Central memory CD8-positive, alpha-beta T cell (primary cell): ENCODE measurements at regions not wholly inside any gene's neighbourhood (a gene's known extent, or its start where the extent isn't known, plus 50 kb on each side); places are given as distances from the start of the nearest gene placed in this dataset.

Source experiments
- ATAC-seq: fragments of 150-1000 bp; cut with Tn5 transposase; replicated peaks from 2 replicates; pipeline ENCODE4 v1.10.0; 2022; ENCODE audit warnings: mild to moderate bottlenecking, moderate FRiP score, moderate number of reproducible peaks; ENCODE audit not compliant: poor library complexity, severe bottlenecking; ENCODE audit errors: extremely low read depth
- DNase-seq, 2 donors: peaks; one replicate each; pipeline ENCODE4 v3.0.0; 2021; ENCODE audit warnings: low spot score in 2 of 2
- H3K27ac Mint-ChIP-seq: one replicate; pipeline ENCODE4 v1.8.0; 2022; ENCODE audit warnings: low read depth, mild to moderate bottlenecking, moderate library complexity, mixed read lengths
- H3K27me3 Mint-ChIP-seq: one replicate; pipeline ENCODE4 v1.8.0; 2022; ENCODE audit warnings: mixed read lengths
- H3K36me3 Mint-ChIP-seq: one replicate; pipeline ENCODE4 v1.8.0; 2022; ENCODE audit warnings: mild to moderate bottlenecking, moderate library complexity, mixed read lengths; ENCODE audit not compliant: insufficient read depth
- H3K4me1 Mint-ChIP-seq: one replicate; pipeline ENCODE4 v1.8.0; 2022; ENCODE audit warnings: mixed read lengths
- H3K4me3 Mint-ChIP-seq: one replicate; pipeline ENCODE4 v1.8.0; 2022; ENCODE audit warnings: mild to moderate bottlenecking, moderate library complexity, mixed read lengths
- H3K9me3 Mint-ChIP-seq: one replicate; pipeline ENCODE4 v1.8.0; 2022; ENCODE audit warnings: mixed read lengths

DNA sequence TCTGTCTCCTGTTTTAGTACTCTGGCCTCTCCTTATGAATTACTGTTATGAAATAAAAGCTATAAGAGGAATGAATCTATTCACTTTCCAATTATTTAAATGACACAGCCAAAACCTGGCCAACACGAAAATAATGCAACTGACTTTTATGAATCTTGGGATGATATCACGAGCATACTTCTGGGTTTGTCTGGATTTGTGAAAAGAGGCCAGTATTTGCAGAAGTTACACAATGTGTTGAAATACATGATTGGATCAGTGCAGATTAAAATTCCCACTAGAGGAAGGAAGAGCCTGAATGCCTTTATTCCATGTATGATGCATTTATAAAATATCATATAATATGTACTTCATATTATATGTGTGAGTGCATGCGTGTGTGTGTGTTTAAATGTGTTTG is 418.2 kb downstream of the GRB14 start:
- Mint-ChIP-seq H3K4me3 (no peak overlapping the region), H3K27me3 (no peaks in the 10 kb centered on the region)

DNA sequence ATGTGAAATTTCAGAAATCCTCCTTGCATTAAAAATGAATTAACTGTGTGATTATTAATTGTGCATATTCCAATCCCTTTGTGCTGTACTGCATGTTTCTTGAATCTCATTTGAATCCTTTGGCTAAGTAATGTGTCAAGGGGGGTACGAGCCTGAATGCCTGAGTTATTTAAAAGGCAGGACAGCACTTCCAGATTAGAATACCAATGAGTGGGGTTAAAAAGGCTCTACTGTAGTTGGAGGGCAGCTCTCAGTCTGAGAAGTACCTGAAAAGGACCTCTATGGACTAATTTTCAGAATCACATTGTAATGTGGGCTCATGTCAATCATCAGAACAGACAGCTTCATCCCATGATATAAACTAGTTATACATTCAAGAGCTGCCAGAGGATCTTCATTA is 423.0 kb downstream of the GRB14 start:
- no peaks in the 10 kb centered on the region for H3K4me1 Mint-ChIP-seq
- H3K36me3 Mint-ChIP-seq, result no peaks in the 10 kb centered on the region
- H3K27me3 Mint-ChIP-seq, result no peaks in the 10 kb centered on the region
- ATAC-seq, result no peak
- no peak overlapping the region for H3K27ac Mint-ChIP-seq
- no peak for DNase-seq
- H3K9me3 Mint-ChIP-seq, result peaks cover 19% of the 10 kb centered on the region
- no peak overlapping the region for H3K4me3 Mint-ChIP-seq

More for the DNA sequence above, 418.2 kb downstream of the GRB14 start:
- Mint-ChIP-seq H3K9me3 (peaks cover 4% of the 10 kb centered on the region), H3K36me3 (no peaks in the 10 kb centered on the region), H3K27ac (no peak overlapping the region), H3K4me1 (no peaks in the 10 kb centered on the region)
- ATAC-seq, result no peak
- DNase-seq, result no peak

DNA sequence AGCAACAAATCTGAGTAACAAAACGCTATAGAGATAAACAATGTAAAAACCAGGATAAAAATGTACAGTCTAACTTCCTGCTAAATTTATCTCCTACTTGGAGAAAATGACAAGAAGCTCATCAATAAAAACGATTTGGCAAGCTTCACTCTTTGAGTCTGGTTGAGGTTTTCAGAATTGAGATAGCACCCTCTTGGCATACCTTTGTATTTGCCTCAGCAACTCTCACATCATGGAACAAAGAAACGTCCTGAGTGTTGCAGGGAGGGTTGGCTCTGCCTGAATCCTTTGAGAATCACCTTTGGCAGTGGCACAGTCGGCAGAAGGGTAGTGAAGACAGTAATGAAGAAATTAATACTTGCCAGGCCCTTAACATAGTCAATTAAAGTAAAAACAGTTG is 430.6 kb downstream of the GRB14 start:
- DNase-seq (no peak), ATAC-seq (no peak)
- H3K9me3 Mint-ChIP-seq, result peaks cover 6% of the 10 kb centered on the region
- no peaks in the 10 kb centered on the region for H3K4me1 Mint-ChIP-seq
- no peaks in the 10 kb centered on the region for H3K36me3 Mint-ChIP-seq
- H3K27me3 Mint-ChIP-seq, result no peaks in the 10 kb centered on the region
- no peak overlapping the region for H3K4me3 Mint-ChIP-seq
- H3K27ac Mint-ChIP-seq, result no peak overlapping the region

DNA sequence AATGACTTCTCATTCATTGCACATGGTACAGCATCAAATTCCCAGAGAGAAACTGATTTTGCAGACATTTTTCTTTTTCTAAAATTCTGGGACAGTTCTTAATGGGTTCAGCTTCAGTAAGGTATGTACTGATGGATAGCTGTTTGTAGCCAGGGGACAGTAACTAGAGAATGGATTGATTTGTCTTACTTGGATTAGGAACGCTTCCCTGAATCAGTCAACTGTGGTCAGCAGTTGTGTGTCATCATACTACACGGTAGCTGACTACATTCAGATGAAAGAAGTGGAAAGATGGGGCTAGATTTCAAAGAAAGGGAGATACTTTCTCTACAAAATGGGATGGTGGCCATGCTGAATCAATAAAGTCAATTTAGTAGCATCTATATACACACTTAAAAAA is 431.4 kb downstream of the GRB14 start:
- Mint-ChIP-seq H3K36me3 (no peaks in the 10 kb centered on the region), H3K4me1 (no peaks in the 10 kb centered on the region), H3K9me3 (peaks cover 5% of the 10 kb centered on the region), H3K4me3 (no peak overlapping the region), H3K27ac (no peak overlapping the region), H3K27me3 (no peaks in the 10 kb centered on the region)
- ATAC-seq (no peak), DNase-seq (no peak)

DNA sequence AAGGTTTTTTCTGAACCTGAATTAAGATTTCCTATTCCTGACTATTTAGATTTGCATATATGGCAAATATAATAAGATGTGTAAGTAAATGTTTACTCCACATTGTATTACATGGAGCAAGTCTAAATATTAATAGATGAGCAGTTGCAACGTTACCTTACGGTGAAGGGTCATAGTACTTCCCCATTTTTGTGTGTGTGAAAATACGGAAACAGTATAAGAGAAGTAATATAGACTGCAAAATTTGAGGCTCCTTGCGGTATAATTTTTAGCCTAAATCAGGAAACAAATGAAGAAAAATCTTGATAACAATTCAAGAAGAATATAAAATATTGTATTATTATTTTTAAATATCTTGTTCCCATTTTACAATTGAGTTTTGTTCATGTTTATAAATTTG is 434.2 kb downstream of the GRB14 start:
- H3K36me3 Mint-ChIP-seq, result no peaks in the 10 kb centered on the region
- H3K27me3 Mint-ChIP-seq, result no peaks in the 10 kb centered on the region
- DNase-seq (no peak), ATAC-seq (no peak)
- H3K4me3 Mint-ChIP-seq, result no peak overlapping the region
- H3K9me3 Mint-ChIP-seq, result peaks cover 6% of the 10 kb centered on the region
- H3K4me1 Mint-ChIP-seq, result no peaks in the 10 kb centered on the region
- no peak overlapping the region for H3K27ac Mint-ChIP-seq

DNA sequence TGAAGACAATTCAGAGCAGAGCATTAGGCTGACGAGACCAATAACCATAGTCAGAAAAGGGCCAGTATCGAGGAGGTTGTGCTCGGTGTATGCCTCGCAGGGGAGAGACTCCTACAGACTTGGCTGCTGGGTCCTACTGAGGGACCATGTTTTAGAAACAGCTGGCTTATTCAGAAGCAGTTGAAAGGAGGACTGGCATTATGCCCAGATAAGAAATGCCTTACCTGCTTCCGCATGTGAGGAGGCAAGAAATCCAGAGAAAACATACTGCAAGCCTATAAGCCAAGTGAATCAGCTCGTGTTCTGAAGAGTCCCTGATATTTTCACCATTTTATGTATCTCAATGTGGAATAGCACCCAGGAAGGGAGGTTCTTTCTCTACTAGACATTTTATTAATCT is 434.7 kb downstream of the GRB14 start:
- no peaks in the 10 kb centered on the region for H3K4me1 Mint-ChIP-seq
- no peaks in the 10 kb centered on the region for H3K27me3 Mint-ChIP-seq
- no peak overlapping the region for H3K4me3 Mint-ChIP-seq
- no peak overlapping the region for H3K27ac Mint-ChIP-seq
- no peaks in the 10 kb centered on the region for H3K36me3 Mint-ChIP-seq
- no peak for DNase-seq
- ATAC-seq, result no peak
- peaks cover 6% of the 10 kb centered on the region for H3K9me3 Mint-ChIP-seq

DNA sequence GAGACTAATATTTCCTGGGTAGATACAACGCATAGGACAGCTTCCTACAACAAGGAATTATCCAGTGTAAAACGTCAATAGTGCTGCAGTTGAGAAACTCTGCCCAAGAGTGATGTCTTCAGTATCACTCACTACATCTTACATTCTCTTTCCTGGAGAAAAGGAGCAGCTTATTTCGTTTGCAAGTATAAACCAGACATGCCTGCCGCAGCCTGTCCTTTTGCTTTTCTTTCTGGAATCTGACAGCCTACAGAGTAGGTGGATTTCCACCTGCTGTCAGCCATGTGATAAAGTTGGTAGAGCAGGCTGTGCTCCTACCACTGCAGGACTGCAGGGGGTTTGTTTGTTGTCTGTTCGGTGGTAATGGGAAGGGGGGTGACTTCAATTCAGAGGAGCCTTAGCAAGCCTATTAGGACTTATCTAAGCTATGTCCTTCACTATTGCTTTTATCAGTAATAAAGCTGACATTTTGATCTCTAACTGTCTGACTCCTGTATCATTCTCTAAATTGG is 439.1 kb downstream of the GRB14 start:
- no peak for DNase-seq
- no peak overlapping the region for H3K27ac Mint-ChIP-seq
- no peaks in the 10 kb centered on the region for H3K4me1 Mint-ChIP-seq
- H3K27me3 Mint-ChIP-seq, result no peaks in the 10 kb centered on the region
- peaks cover 15% of the 10 kb centered on the region for H3K9me3 Mint-ChIP-seq
- no peaks in the 10 kb centered on the region for H3K36me3 Mint-ChIP-seq
- ATAC-seq, result no peak
- no peak overlapping the region for H3K4me3 Mint-ChIP-seq

DNA sequence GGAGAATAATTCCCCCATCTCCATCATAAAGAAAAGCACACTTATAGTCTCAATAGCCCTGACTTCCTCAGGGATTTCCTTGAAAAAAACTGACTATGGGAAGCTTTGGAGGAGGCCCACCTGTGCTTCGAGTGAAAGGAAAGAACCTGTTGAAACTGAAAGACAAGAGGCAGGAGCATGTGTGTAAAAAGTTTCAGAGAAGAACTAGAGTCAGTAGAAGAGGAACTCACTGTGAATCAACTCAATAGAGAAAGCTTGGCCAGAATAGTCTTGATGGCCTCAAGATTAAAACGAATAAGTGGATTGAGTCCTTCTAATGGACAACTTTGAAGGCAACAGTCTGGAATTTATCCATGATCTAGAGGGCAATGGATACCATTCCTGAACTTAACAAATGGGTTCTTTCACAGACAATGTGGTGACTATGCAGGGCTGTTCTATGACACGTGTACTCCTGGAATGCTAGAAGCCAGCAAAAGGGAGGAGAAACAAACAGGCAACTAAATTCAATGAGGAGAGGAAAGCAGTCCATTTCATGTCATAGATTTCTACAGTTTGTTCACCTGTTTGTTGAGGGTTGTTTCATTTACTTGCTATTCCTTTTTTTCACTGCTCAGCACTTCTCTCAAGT is 442.3 kb downstream of the GRB14 start:
- DNase-seq (no peak), ATAC-seq (no peak)
- Mint-ChIP-seq H3K27me3 (no peaks in the 10 kb centered on the region), H3K4me1 (no peaks in the 10 kb centered on the region), H3K9me3 (peaks cover 9% of the 10 kb centered on the region), H3K27ac (no peak overlapping the region), H3K36me3 (no peaks in the 10 kb centered on the region), H3K4me3 (no peak overlapping the region)

DNA sequence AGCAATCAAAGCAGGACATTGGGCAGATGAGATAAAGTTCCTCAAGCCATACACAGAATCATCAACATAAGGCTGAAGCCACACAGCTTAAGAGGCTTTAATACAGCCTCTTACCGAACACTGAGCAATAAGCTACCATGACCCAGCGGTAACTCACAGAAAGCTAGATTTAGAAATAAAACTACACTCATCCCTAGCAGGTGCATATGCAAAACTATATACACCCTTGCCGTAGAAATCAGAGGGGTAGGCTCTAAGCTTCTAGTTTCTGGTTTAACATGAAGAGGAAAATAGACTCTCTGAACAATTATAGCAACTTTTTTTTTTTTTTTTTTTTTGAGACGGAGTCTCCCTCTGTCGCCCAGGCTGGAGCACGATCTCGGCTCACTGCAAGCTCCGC is 428.8 kb upstream of the FIGN start:
- DNase-seq, result no peak
- Mint-ChIP-seq H3K4me3 (no peak overlapping the region), H3K36me3 (no peaks in the 10 kb centered on the region), H3K27me3 (no peaks in the 10 kb centered on the region), H3K9me3 (peaks cover 31% of the 10 kb centered on the region), H3K4me1 (no peaks in the 10 kb centered on the region), H3K27ac (no peak overlapping the region)
- no peak for ATAC-seq

DNA sequence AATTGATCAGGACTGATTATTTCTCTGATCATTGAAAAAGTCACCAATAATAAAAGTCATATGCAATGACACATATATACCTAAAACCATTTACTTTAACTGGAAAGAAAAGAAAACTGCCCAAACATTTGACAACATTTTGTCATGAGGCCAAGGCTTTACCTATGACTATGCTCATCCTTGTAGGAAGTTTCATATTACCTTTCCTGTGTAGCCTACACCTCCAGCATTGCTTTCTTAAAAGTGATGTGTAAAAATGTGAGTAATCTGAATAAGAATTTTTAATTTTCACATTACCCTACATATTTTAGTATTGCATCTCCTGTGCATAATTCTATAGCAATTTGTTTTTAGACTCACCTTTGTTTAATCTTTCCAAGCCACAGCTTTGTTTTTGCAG is 419.8 kb upstream of the FIGN start:
- Mint-ChIP-seq H3K36me3 (no peaks in the 10 kb centered on the region), H3K27me3 (no peaks in the 10 kb centered on the region), H3K4me1 (no peaks in the 10 kb centered on the region), H3K27ac (no peak overlapping the region), H3K9me3 (peaks cover 12% of the 10 kb centered on the region), H3K4me3 (no peak overlapping the region)
- DNase-seq, result no peak
- ATAC-seq, result no peak

DNA sequence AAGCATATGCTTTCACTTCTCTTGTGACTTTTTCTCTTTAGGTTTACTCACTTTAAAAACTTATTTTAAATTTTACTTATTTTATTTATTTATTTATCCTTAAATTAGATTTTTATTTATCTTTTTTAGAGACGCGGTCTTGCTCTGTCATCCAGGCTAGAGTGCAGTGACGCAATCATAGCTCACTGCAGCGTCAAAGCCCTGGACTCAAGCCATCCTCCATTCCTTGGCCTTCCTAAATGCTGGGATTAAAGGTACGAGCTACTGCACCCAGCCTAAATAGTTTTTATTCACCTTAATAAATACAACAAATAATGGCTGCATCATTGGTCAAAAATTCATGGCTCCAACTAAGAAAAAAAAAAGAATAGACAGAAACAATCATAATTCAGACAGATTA is 415.7 kb upstream of the FIGN start:
- no peak overlapping the region for H3K27ac Mint-ChIP-seq
- ATAC-seq, result no peak
- H3K36me3 Mint-ChIP-seq, result no peaks in the 10 kb centered on the region

DNA sequence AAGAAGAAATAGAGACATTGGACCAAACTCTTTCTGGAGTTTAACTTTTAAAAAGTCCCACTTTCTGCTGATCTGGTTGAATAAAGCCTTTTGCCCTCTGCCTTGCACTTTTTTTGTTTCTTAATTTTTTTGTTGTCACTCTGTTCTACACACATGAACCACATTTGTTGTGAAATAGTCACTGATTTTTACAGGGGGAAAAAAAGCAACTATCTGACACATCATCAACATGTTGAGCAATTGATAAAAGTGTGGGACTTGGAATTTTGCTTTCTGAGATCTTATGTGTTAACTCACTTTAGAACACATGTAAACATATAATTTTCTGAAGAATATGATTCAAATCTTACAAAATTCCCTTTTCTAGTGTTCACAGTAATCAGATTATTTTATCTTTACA is 414.8 kb upstream of the FIGN start:
- peaks cover 18% of the 10 kb centered on the region for H3K9me3 Mint-ChIP-seq
- H3K4me1 Mint-ChIP-seq, result no peaks in the 10 kb centered on the region
- ATAC-seq, result no peak
- DNase-seq, result no peak
- no peaks in the 10 kb centered on the region for H3K27me3 Mint-ChIP-seq
- H3K36me3 Mint-ChIP-seq, result no peaks in the 10 kb centered on the region
- no peak overlapping the region for H3K27ac Mint-ChIP-seq
- H3K4me3 Mint-ChIP-seq, result no peak overlapping the region

More for the DNA sequence above, 415.7 kb upstream of the FIGN start:
- DNase-seq, result no peak
- H3K4me1 Mint-ChIP-seq, result no peaks in the 10 kb centered on the region
- H3K27me3 Mint-ChIP-seq, result no peaks in the 10 kb centered on the region
- peaks cover 18% of the 10 kb centered on the region for H3K9me3 Mint-ChIP-seq
- H3K4me3 Mint-ChIP-seq, result no peak overlapping the region

DNA sequence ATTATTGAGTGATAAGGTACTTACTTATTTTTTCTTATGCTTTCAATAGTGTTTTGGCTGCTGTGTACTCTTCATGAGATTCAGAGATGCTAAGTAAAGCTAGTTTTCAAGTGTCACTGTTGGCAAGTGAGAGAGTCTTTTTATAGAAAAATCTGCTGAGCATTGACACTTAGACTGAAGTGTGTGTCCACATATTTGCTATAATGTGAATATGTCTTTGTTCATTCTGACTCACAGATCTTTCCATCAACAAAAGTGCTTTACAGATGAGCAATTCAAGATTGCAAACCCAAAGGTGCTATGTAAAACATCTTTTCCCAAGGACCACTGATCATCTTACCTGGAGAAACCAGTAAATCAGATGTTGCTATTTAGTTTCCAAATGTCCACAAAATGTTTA is 410.6 kb upstream of the FIGN start:
- ATAC-seq (no peak), DNase-seq (no peak)
- no peak overlapping the region for H3K4me3 Mint-ChIP-seq
- no peaks in the 10 kb centered on the region for H3K4me1 Mint-ChIP-seq
- no peak overlapping the region for H3K27ac Mint-ChIP-seq
- peaks cover 18% of the 10 kb centered on the region for H3K9me3 Mint-ChIP-seq
- H3K36me3 Mint-ChIP-seq, result peaks cover 2% of the 10 kb centered on the region
- no peaks in the 10 kb centered on the region for H3K27me3 Mint-ChIP-seq
